HCT116 (cell line): ENCODE measurements at regions not wholly inside any gene's neighbourhood (a gene's known extent, or its start where the extent isn't known, plus 50 kb on each side); places are given as distances from the start of the nearest gene placed in this dataset.

Experiments
- ATAC-seq: fragments of 200-7000 bp; cut with Tn5 transposase; 2 replicates; pipeline ENCODE4 v1.9.1; 2020; ENCODE audit warnings: mild to moderate bottlenecking, moderate library complexity
- BruUV-seq: library from RNA; stranded (reverse); fragments of 400-500 nt; replicated peaks from 2 replicates; lab custom pipeline; 2021; lab: Mats Ljungman, UMichigan
- CTCF ChIA-PET: fragments of 300-600 bp; sonication (Branson Sonifier 250); formaldehyde crosslinking; loops from one replicate; lab custom pipeline; 2021; ENCODE audit warnings: antibody characterized with exemption; lab: Charles Lee
- POLR2A ChIA-PET: fragments of 300-600, 350-600 bp; sonication (Branson Sonifier 250); formaldehyde crosslinking; loops from one replicate; lab custom pipeline; 2021; ENCODE audit warnings: antibody characterized with exemption; lab: Charles Lee
- RAD21 ChIA-PET, 2 experiments: fragments of 300-600 bp; sonication (Branson Sonifier 250); formaldehyde crosslinking; loops; one replicate each; lab custom pipeline; 2023; ENCODE audit warnings: low total read pairs in 2 of 2; ENCODE audit not compliant: uncharacterized antibody in 2 of 2, unreplicated experiment in 2 of 2, low non-redundant PET in 1 of 2; lab: Charles Lee
- DNase-seq: peaks from one replicate; pipeline ENCODE4 v3.0.0-alpha.2; 2010; ENCODE audit warnings: low read depth, low spot score
- H2AFZ ChIP-seq: fragments of 200-600 bp; shearing (Covaris generic), sonication (generic); 2 replicates; pipeline ENCODE4 v1.6.1; 2017; ENCODE audit warnings: low read depth, mixed run types, mixed read lengths, antibody characterized with exemption, low read length; ENCODE audit not compliant: poor library complexity, severe bottlenecking
- H3K27ac ChIP-seq: 2 replicates; pipeline ENCODE4 v1.5.1; 2012; ENCODE audit warnings: low read depth, low read length
- H3K27me3 ChIP-seq: fragments of 200-600 bp; sonication (generic); 2 replicates; pipeline ENCODE4 v1.6.1; 2016; ENCODE audit warnings: mixed run types, low read length, mixed read lengths; ENCODE audit not compliant: insufficient read depth
- H3K36me3 ChIP-seq, 2 experiments: fragments of 200-500 bp in 1 of 2; fragments of 200-600 bp in 1 of 2; sonication (Bioruptor generic) in 1 of 2; sonication (generic) in 1 of 2; 2 replicates each; pipeline versions ENCODE4 v1.5.1 to v1.6.1; 2014 to 2016; ENCODE audit warnings: low read length in 2 of 2, inconsistent platforms in 1 of 2, mixed read lengths in 1 of 2, mixed run types in 1 of 2; ENCODE audit not compliant: insufficient read depth in 2 of 2, control insufficient read depth in 1 of 2
- H3K4me1 ChIP-seq, 2 experiments: fragments of 200-600 bp in 1 of 2; sonication (generic) in 1 of 2; 2 replicates each; pipeline versions ENCODE4 v1.5.1 to v1.6.1; 2012 to 2017; ENCODE audit warnings: low read length in 2 of 2, inconsistent platforms in 1 of 2, mild to moderate bottlenecking in 1 of 2, mixed read lengths in 1 of 2, mixed run types in 1 of 2, moderate library complexity in 1 of 2; ENCODE audit not compliant: insufficient read depth in 2 of 2, control insufficient read depth in 1 of 2
- H3K4me2 ChIP-seq: fragments of 200-600 bp; sonication (generic); 2 replicates; pipeline ENCODE4 v1.6.1; 2017; ENCODE audit warnings: mixed run types, low read length, mixed read lengths
- H3K4me3 ChIP-seq, 2 experiments: fragments of 200-600 bp in 1 of 2; sonication (generic) in 1 of 2; replicated peaks in 1 of 2; 2 replicates each; pipeline ENCODE4 v1.5.1; 2011 to 2016; ENCODE audit warnings: low read length in 2 of 2, control low read depth in 1 of 2, low read depth in 1 of 2, mild to moderate bottlenecking in 1 of 2, mixed read lengths in 1 of 2, mixed run types in 1 of 2
- H3K79me2 ChIP-seq: fragments of 200-600 bp; sonication (generic); 2 replicates; pipeline ENCODE4 v1.6.1; 2017; ENCODE audit warnings: mild to moderate bottlenecking, mixed run types, low read length, moderate library complexity, mixed read lengths; ENCODE audit not compliant: insufficient read depth
- H3K9ac ChIP-seq: fragments of 200-600 bp; sonication (generic); 2 replicates; pipeline ENCODE4 v1.6.1; 2016; ENCODE audit warnings: low read length, mixed read lengths
- H3K9me2 ChIP-seq: fragments of 200-600 bp; sonication (generic), shearing (Covaris generic); 2 replicates; pipeline ENCODE4 v1.6.1; 2017; ENCODE audit warnings: mixed run types, mild to moderate bottlenecking, moderate library complexity; ENCODE audit not compliant: insufficient read depth
- H3K9me3 ChIP-seq, 2 experiments: fragments of 200-500 bp in 1 of 2; fragments of 200-600 bp in 1 of 2; sonication (Bioruptor generic) in 1 of 2; sonication (generic) in 1 of 2; 2 replicates each; pipeline ENCODE4 v1.6.1; 2014 to 2017; ENCODE audit warnings: low read length in 2 of 2, mixed read lengths in 2 of 2, inconsistent platforms in 1 of 2, low read depth in 1 of 2, mild to moderate bottlenecking in 1 of 2, mixed run types in 1 of 2, moderate library complexity in 1 of 2; ENCODE audit not compliant: control insufficient read depth in 1 of 2, insufficient read depth in 1 of 2
- H4K20me1 ChIP-seq: fragments of 200-600 bp; sonication (generic), shearing (Covaris generic); 2 replicates; pipeline ENCODE4 v1.6.1; 2017; ENCODE audit warnings: mixed run types, mild to moderate bottlenecking, moderate library complexity; ENCODE audit not compliant: insufficient read depth
- ATF3 ChIP-seq: IDR thresholded peaks from 2 replicates; pipeline ENCODE4 v1.6.1; 2012
- CEBPB ChIP-seq: IDR thresholded peaks from 2 replicates; pipeline ENCODE4 v1.6.1; 2012; ENCODE audit warnings: low read depth
- CTCF ChIP-seq, 3 experiments: fragments of 200-600 bp in 1 of 3; sonication (generic) in 1 of 3; IDR thresholded peaks in 2 of 3; conservative IDR thresholded peaks in 1 of 3; 2 replicates each; pipeline ENCODE4 v1.5.1; 2012 to 2017; ENCODE audit warnings: low read depth in 2 of 3, low read length in 2 of 3, antibody characterized with exemption in 1 of 3, borderline replicate concordance in 1 of 3, control low read depth in 1 of 3, mild to moderate bottlenecking in 1 of 3, mixed read lengths in 1 of 3, mixed run types in 1 of 3, moderate library complexity in 1 of 3; ENCODE audit not compliant: insufficient read depth in 1 of 3
- ELF1 ChIP-seq: IDR thresholded peaks from 2 replicates; pipeline ENCODE4 v1.6.1; 2012; ENCODE audit warnings: low read depth, borderline replicate concordance
- EZH2phosphoT487 ChIP-seq: fragments of 200-600 bp; IDR thresholded peaks from 2 replicates; pipeline ENCODE4 v1.6.1; 2018; ENCODE audit warnings: antibody characterized with exemption, borderline replicate concordance
- FOSL1 ChIP-seq: IDR thresholded peaks from 2 replicates; pipeline ENCODE4 v1.6.1; 2012; ENCODE audit warnings: low read depth
- JUND ChIP-seq: IDR thresholded peaks from 2 replicates; pipeline ENCODE4 v1.6.1; 2012
- POLR2A ChIP-seq: IDR thresholded peaks from 2 replicates; pipeline ENCODE4 v1.7.0; 2011; ENCODE audit warnings: borderline replicate concordance; ENCODE audit not compliant: insufficient read depth, insufficient read length; ENCODE audit errors: extremely low read depth
- SIN3A ChIP-seq: IDR thresholded peaks from 2 replicates; pipeline ENCODE4 v1.6.1; 2012; ENCODE audit warnings: low read depth
- SP1 ChIP-seq: IDR thresholded peaks from 2 replicates; pipeline ENCODE4 v1.6.1; 2012; ENCODE audit warnings: low read depth
- YY1 ChIP-seq: IDR thresholded peaks from 2 replicates; pipeline ENCODE4 v1.6.1; 2011; ENCODE audit warnings: low read length, low read depth, moderate library complexity, mild to moderate bottlenecking; ENCODE audit not compliant: insufficient replicate concordance; ENCODE audit errors: extremely low read depth
- ZBTB33 ChIP-seq: IDR thresholded peaks from 2 replicates; pipeline ENCODE4 v1.6.1; 2011; ENCODE audit warnings: mild to moderate bottlenecking, low read length, moderate library complexity; ENCODE audit not compliant: insufficient replicate concordance; ENCODE audit errors: extremely low read depth
- intact Hi-C: fragments of 100-400 bp; cut with micrococcal nuclease; formaldehyde crosslinking; loops from 2 replicates; pipeline ENCODE4 v1.10.0; 2022

- POLR2A ChIA-PET = no interaction called here
- Histone ChIP-seq H3K4me3 (no peak overlapping the region), H2AFZ (no peak overlapping the region), H3K79me2 (no peaks in the 10 kb centered on the region), H3K9me3 (peaks cover 7 to 13% of the 10 kb centered on the region in 2 experiments; a peak in 3 of 4 replicates), H3K36me3 (no peaks in the 10 kb centered on the region), H3K27me3 (no peaks in the 10 kb centered on the region), H4K20me1 (no peaks in the 10 kb centered on the region), H3K9me2 (no peaks in the 10 kb centered on the region), H3K4me2 (no peak overlapping the region), H3K9ac (no peak overlapping the region), H3K4me1 (no peaks in the 10 kb centered on the region), H3K27ac (no peak overlapping the region)
- TF ChIP-seq CEBPB (no peak), FOSL1 (no peak), SIN3A (no peak), POLR2A (no peak), CTCF (IDR thresholded peaks at IDR 0.05 in 2 of 3, conservative IDR thresholded peaks at IDR 0.05 in 1 of 3; ENCODE audit: borderline replicate concordance in 1 of 3, insufficient read depth in 1 of 3, low read depth in 2 of 3, low read length in 2 of 3) (no peak), SP1 (no peak)
- ATAC-seq = no peak
- no peak for DNase-seq
- CTCF ChIA-PET = no interaction called here
- intact Hi-C loops = no loop called here
- RAD21 ChIA-PET = no interaction called here
- no TSS peak for BruUV-seq
These were observed 228.9 kb upstream of the PRKD1 start for GRCh38 chr14:30156571-30156970.

GRCh38 chr14:30158299-30158698 lies 230.7 kb upstream of the PRKD1 start:
- Histone ChIP-seq H3K36me3 (no peaks in the 10 kb centered on the region), H3K4me3 (no peak overlapping the region), H3K9me2 (no peaks in the 10 kb centered on the region), H3K27ac (no peak overlapping the region), H4K20me1 (no peaks in the 10 kb centered on the region), H3K9ac (no peak overlapping the region), H3K4me2 (no peak overlapping the region), H3K4me1 (no peaks in the 10 kb centered on the region), H3K27me3 (no peaks in the 10 kb centered on the region), H2AFZ (no peak overlapping the region), H3K9me3 (peaks cover 7 to 13% of the 10 kb centered on the region in 2 experiments; a peak in 2 of 4 replicates), H3K79me2 (no peaks in the 10 kb centered on the region)
- ChIA-PET POLR2A (no interaction called here), RAD21 (no interaction called here), CTCF (no interaction called here)
- intact Hi-C loops = no loop called here
- no peak for DNase-seq
- TF ChIP-seq ZBTB33 (no peak), YY1 (no peak), ELF1 (no peak), SIN3A (no peak), JUND (no peak), EZH2phosphoT487 (no peak), ATF3 (no peak)
- no TSS peak for BruUV-seq
- no peak for ATAC-seq
